ENCODE measurements at regions not wholly inside any gene's neighbourhood (a gene's known extent, or its start where the extent isn't known, plus 50 kb on each side); places are given as distances from the start of the nearest gene placed in this dataset.

GRCh38 chr11:95567685-95568084 is 221.9 kb downstream of the FAM76B start:
- Histone ChIP-seq H3K4me1 (ENCODE audit: control insufficient read depth, insufficient read depth, low read length) (no peaks in the 10 kb centered on the region), H3K4me3 (ENCODE audit: low read length) (no peak overlapping the region), H3K9me3 (ENCODE audit: control insufficient read depth, insufficient read depth, low read length) (no peaks in the 10 kb centered on the region), H3K27ac (ENCODE audit: low read length) (no peak overlapping the region), H3K36me3 (ENCODE audit: control insufficient read depth, insufficient read depth, low read length) (no peaks in the 10 kb centered on the region), H3K27me3 (ENCODE audit: control insufficient read depth, insufficient read depth, low read length) (no peaks in the 10 kb centered on the region)
- peaks cover 5% of the 10 kb centered on the region for H3K36me3 Mint-ChIP-seq
- TF ChIP-seq CTCF (IDR thresholded peaks at IDR 0.05): no peak
- intact Hi-C loops (cut with micrococcal nuclease): no loop called here
- ATAC-seq (no peak), DNase-seq (no peak)
- no CpG with 5 or more reads among the region's 1 CpG for WGBS (ENCODE audit: insufficient coverage)
- H3K4me3 Mint-ChIP-seq: no peak overlapping the region
- H3K4me1 Mint-ChIP-seq: no peaks in the 10 kb centered on the region
- no peak overlapping the region for H3K27ac Mint-ChIP-seq
- H3K9me3 Mint-ChIP-seq: peaks cover 4% of the 10 kb centered on the region in 2 donors
- peaks cover 4 to 5% of the 10 kb centered on the region in 2 donors for H3K27me3 Mint-ChIP-seq (ENCODE audit: low read depth in 2 of 2)

- Histone ChIP-seq H3K4me3 (ENCODE audit: low read length) (no peak overlapping the region), H3K9me3 (ENCODE audit: control insufficient read depth, insufficient read depth, low read length) (no peaks in the 10 kb centered on the region), H3K36me3 (ENCODE audit: control insufficient read depth, insufficient read depth, low read length) (no peaks in the 10 kb centered on the region), H3K4me1 (ENCODE audit: control insufficient read depth, insufficient read depth, low read length) (no peaks in the 10 kb centered on the region), H3K27me3 (ENCODE audit: control insufficient read depth, insufficient read depth, low read length) (no peaks in the 10 kb centered on the region), H3K27ac (ENCODE audit: low read length) (no peak overlapping the region)
- Mint-ChIP-seq H3K9me3 (peaks cover 4% of the 10 kb centered on the region in 2 donors), H3K4me3 (no peak overlapping the region), H3K4me1 (no peaks in the 10 kb centered on the region), H3K27ac (no peak overlapping the region), H3K36me3 (peaks cover 5% of the 10 kb centered on the region), H3K27me3 (ENCODE audit: low read depth in 2 of 2) (peaks cover 5 to 12% of the 10 kb centered on the region in 2 donors)
- no CpG with 5 or more reads among the region's 1 CpG for WGBS (ENCODE audit: insufficient coverage)
- ATAC-seq (no peak), DNase-seq (no peak)
- TF ChIP-seq CTCF (IDR thresholded peaks at IDR 0.05): no peak
- intact Hi-C loops (cut with micrococcal nuclease): no loop called here
Measured at GRCh38 chr11:95566211-95566610, 223.4 kb downstream of the FAM76B start.

- Histone ChIP-seq H3K4me3 (ENCODE audit: low read length) (no peak overlapping the region), H3K4me1 (ENCODE audit: control insufficient read depth, insufficient read depth, low read length) (no peaks in the 10 kb centered on the region), H3K9me3 (ENCODE audit: control insufficient read depth, insufficient read depth, low read length) (no peaks in the 10 kb centered on the region), H3K36me3 (ENCODE audit: control insufficient read depth, insufficient read depth, low read length) (no peaks in the 10 kb centered on the region), H3K27me3 (ENCODE audit: control insufficient read depth, insufficient read depth, low read length) (no peaks in the 10 kb centered on the region), H3K27ac (ENCODE audit: low read length) (no peak overlapping the region)
- no peak overlapping the region for H3K27ac Mint-ChIP-seq
- no peaks in the 10 kb centered on the region for H3K4me1 Mint-ChIP-seq
- peaks cover 4 to 12% of the 10 kb centered on the region in 2 donors for H3K27me3 Mint-ChIP-seq (ENCODE audit: low read depth in 2 of 2)
- H3K9me3 Mint-ChIP-seq: peaks cover 4% of the 10 kb centered on the region in 2 donors
- ATAC-seq: no peak
- TF ChIP-seq CTCF (IDR thresholded peaks at IDR 0.05): no peak
- 60% methylated on average over 1 of the region's 1 CpG for WGBS (ENCODE audit: insufficient coverage)
- peaks cover 5% of the 10 kb centered on the region for H3K36me3 Mint-ChIP-seq
- intact Hi-C loops (cut with micrococcal nuclease): no loop called here
- no peak overlapping the region for H3K4me3 Mint-ChIP-seq
- DNase-seq: no peak
Measured at GRCh38 chr11:95565724-95566141, 223.8 kb downstream of the FAM76B start.

- H3K27me3 Mint-ChIP-seq (ENCODE audit: low read depth in 2 of 2): peaks cover 0 to 9% of the 10 kb centered on the region in 2 donors
- no peaks in the 10 kb centered on the region for H3K9me3 Mint-ChIP-seq
- intact Hi-C loops (cut with micrococcal nuclease): no loop called here
- no peak overlapping the region for H3K4me3 Mint-ChIP-seq
- ATAC-seq (no peak), DNase-seq (no peak)
- no peaks in the 10 kb centered on the region for H3K4me1 ChIP-seq (ENCODE audit: control insufficient read depth, insufficient read depth, low read length)
- 0% methylated on average over 1 of the region's 2 CpGs for WGBS (ENCODE audit: insufficient coverage)
- no peaks in the 10 kb centered on the region for H3K36me3 Mint-ChIP-seq
- no peak overlapping the region for H3K27ac Mint-ChIP-seq
- H3K27ac ChIP-seq (ENCODE audit: low read length): no peak overlapping the region
- H3K9me3 ChIP-seq (ENCODE audit: control insufficient read depth, insufficient read depth, low read length): no peaks in the 10 kb centered on the region
- no peak overlapping the region for H3K4me3 ChIP-seq (ENCODE audit: low read length)
- no peaks in the 10 kb centered on the region for H3K36me3 ChIP-seq (ENCODE audit: control insufficient read depth, insufficient read depth, low read length)
- no peaks in the 10 kb centered on the region for H3K27me3 ChIP-seq (ENCODE audit: control insufficient read depth, insufficient read depth, low read length)
- no peaks in the 10 kb centered on the region for H3K4me1 Mint-ChIP-seq
- TF ChIP-seq CTCF (IDR thresholded peaks at IDR 0.05): no peak
Measured at GRCh38 chr11:95563859-95564258, 225.7 kb downstream of the FAM76B start.
